Liver (tissue), 8 donors: ENCODE measurements at regions not wholly inside any gene's neighbourhood (a gene's known extent, or its start where the extent isn't known, plus 50 kb on each side); places are given as distances from the start of the nearest gene placed in this dataset.

Experiments
- DNase-seq: peaks from one replicate; pipeline ENCODE4 v3.0.0-alpha.2; 2017; ENCODE audit warnings: low spot score
- H3K27ac ChIP-seq, 2 donors: one replicate each; pipeline ENCODE4 v1.7.0; 2013; ENCODE audit warnings: inconsistent platforms in 2 of 2, low read length in 2 of 2, control low read depth in 1 of 2, low read depth in 1 of 2, mild to moderate bottlenecking in 1 of 2
- H3K27me3 ChIP-seq, 4 donors: one replicate each; pipeline versions ENCODE4 v1.6.1 to v1.7.0; 2013; ENCODE audit warnings: low read length in 3 of 4, inconsistent platforms in 1 of 4, mild to moderate bottlenecking in 1 of 4, moderate library complexity in 1 of 4; ENCODE audit not compliant: control insufficient read depth in 4 of 4, insufficient read depth in 4 of 4
- H3K36me3 ChIP-seq, 4 donors: one replicate each; pipeline versions ENCODE4 v1.6.1 to v1.7.0; 2013; ENCODE audit warnings: low read length in 3 of 4, mild to moderate bottlenecking in 3 of 4, low read depth in 1 of 4, moderate library complexity in 1 of 4; ENCODE audit not compliant: control insufficient read depth in 4 of 4, insufficient read depth in 3 of 4
- H3K4me1 ChIP-seq, 4 donors: one replicate each; pipeline versions ENCODE4 v1.6.1 to v1.7.0; 2013; ENCODE audit warnings: low read length in 3 of 4, mild to moderate bottlenecking in 3 of 4, moderate library complexity in 1 of 4; ENCODE audit not compliant: control insufficient read depth in 4 of 4, insufficient read depth in 4 of 4
- H3K4me3 ChIP-seq, 3 donors: one replicate each; pipeline versions ENCODE4 v1.6.1 to v1.7.0; 2013; ENCODE audit warnings: low read length in 3 of 3, control low read depth in 1 of 3, low read depth in 1 of 3, mild to moderate bottlenecking in 1 of 3
- H3K9ac ChIP-seq, 2 donors: one replicate each; pipeline ENCODE4 v1.7.0; 2013; ENCODE audit warnings: low read length in 2 of 2, mild to moderate bottlenecking in 2 of 2, moderate library complexity in 2 of 2, control low read depth in 1 of 2, low read depth in 1 of 2
- H3K9me3 ChIP-seq, 4 donors: one replicate each; pipeline versions ENCODE4 v1.6.1 to v1.7.0; 2013; ENCODE audit warnings: low read length in 3 of 4; ENCODE audit not compliant: control insufficient read depth in 4 of 4
- ATF3 ChIP-seq: IDR thresholded peaks from 2 replicates; pipeline ENCODE4 v1.6.1; 2016; ENCODE audit warnings: antibody characterized with exemption
- CTCF ChIP-seq: fragments of 150-350 bp; IDR thresholded peaks from 2 replicates; pipeline ENCODE4 v1.5.1; 2017; ENCODE audit warnings: improper control_type of control experiment, low read depth, low read length; ENCODE audit not compliant: missing input control
- EGR1 ChIP-seq, 2 donors: IDR thresholded peaks; 2 replicates each; pipeline ENCODE4 v1.6.1; 2016 to 2018; ENCODE audit warnings: antibody characterized with exemption in 2 of 2, low read depth in 2 of 2
- FOXA1 ChIP-seq: IDR thresholded peaks from 2 replicates; pipeline ENCODE4 v1.6.1; 2016; ENCODE audit warnings: antibody characterized with exemption
- FOXA2 ChIP-seq: IDR thresholded peaks from 2 replicates; pipeline ENCODE4 v1.6.1; 2016; ENCODE audit warnings: antibody characterized with exemption
- GABPA ChIP-seq, 2 donors: IDR thresholded peaks in 1 of 2; conservative IDR thresholded peaks in 1 of 2; 2 replicates each; pipeline ENCODE4 v1.6.1; 2016; ENCODE audit warnings: antibody characterized with exemption in 2 of 2, mild to moderate bottlenecking in 1 of 2, moderate library complexity in 1 of 2
- HNF4A ChIP-seq, 2 donors: conservative IDR thresholded peaks; 2 replicates each; pipeline ENCODE4 v1.6.1; 2016; ENCODE audit warnings: antibody characterized with exemption in 2 of 2, mild to moderate bottlenecking in 2 of 2
- HNF4G ChIP-seq: IDR thresholded peaks from 2 replicates; pipeline ENCODE4 v1.6.1; 2016; ENCODE audit warnings: antibody characterized with exemption
- JUND ChIP-seq, 2 donors: IDR thresholded peaks; 2 replicates each; pipeline ENCODE4 v1.6.1; 2016; ENCODE audit warnings: antibody characterized with exemption in 2 of 2
- MAX ChIP-seq: IDR thresholded peaks from 2 replicates; pipeline ENCODE4 v1.6.1; 2016; ENCODE audit warnings: antibody characterized with exemption
- NR2F2 ChIP-seq: IDR thresholded peaks from 2 replicates; pipeline ENCODE4 v1.6.1; 2016; ENCODE audit warnings: antibody characterized with exemption
- RAD21 ChIP-seq, 2 donors: IDR thresholded peaks; 2 replicates each; pipeline ENCODE4 v1.6.1; 2016; ENCODE audit warnings: antibody characterized with exemption in 2 of 2, mild to moderate bottlenecking in 2 of 2
- REST ChIP-seq: IDR thresholded peaks from 2 replicates; pipeline ENCODE4 v1.6.1; 2016; ENCODE audit warnings: antibody characterized with exemption, mild to moderate bottlenecking
- RXRA ChIP-seq, 2 donors: IDR thresholded peaks; 2 replicates each; pipeline ENCODE4 v1.6.1; 2017 to 2018; ENCODE audit warnings: antibody characterized with exemption in 2 of 2, mild to moderate bottlenecking in 1 of 2
- SP1 ChIP-seq: IDR thresholded peaks from 2 replicates; pipeline ENCODE4 v1.6.1; 2018; ENCODE audit warnings: antibody characterized with exemption, mild to moderate bottlenecking
- TAF1 ChIP-seq: conservative IDR thresholded peaks from 2 replicates; pipeline ENCODE4 v1.6.1; 2016; ENCODE audit warnings: antibody characterized with exemption, mild to moderate bottlenecking
- YY1 ChIP-seq: IDR thresholded peaks from 2 replicates; pipeline ENCODE4 v1.6.1; 2016; ENCODE audit warnings: antibody characterized with exemption, mild to moderate bottlenecking
- ZBTB33 ChIP-seq: IDR thresholded peaks from 2 replicates; pipeline ENCODE4 v1.6.1; 2016; ENCODE audit warnings: antibody characterized with exemption
- WGBS: extraction: QIAGEN DNeasy Blood & Tissue Kit; methylation state at CpG from one replicate; pipeline ENCODE4 v1.1.7; 2013; 5-methylcytosine and 5-hydroxymethylcytosine counted together
- donor health status: healthy.
- donor health status: healthy.
- donor health status: healthy.
- donor health status: healthy.
- donor health status: healthy.

GRCh38 chr12:24533716-24534352 lies 415.1 kb downstream of the BCAT1 start:
- no peaks in the 10 kb centered on the region for H3K27me3 ChIP-seq
- H3K4me1 ChIP-seq = peaks cover 5 to 47% (median 40%) of the 10 kb centered on the region in 4 donors
- 73% methylated on average over 3 of the region's 3 CpGs for WGBS
- peak overlapping the region in 1 of 2 donors; percentile 61 for H3K27ac ChIP-seq
- H3K36me3 ChIP-seq = no peaks in the 10 kb centered on the region
- no peak overlapping the region for H3K9ac ChIP-seq
- H3K4me3 ChIP-seq = no peak overlapping the region
- no peaks in the 10 kb centered on the region for H3K9me3 ChIP-seq
- no peak for DNase-seq
- TF ChIP-seq CTCF = no peak
- no peak for TF ChIP-seq FOXA1
- TF ChIP-seq NR2F2 = no peak
- TF ChIP-seq FOXA2 = no peak
- peak; percentile 22 to 28 for TF ChIP-seq RAD21 (IDR thresholded peaks at IDR 0.05)
- no peak for TF ChIP-seq MAX
- TF ChIP-seq EGR1 (IDR thresholded peaks at IDR 0.05; ENCODE audit: low read depth in 2 of 2) = no peak
- no peak for TF ChIP-seq GABPA (IDR thresholded peaks at IDR 0.05 in 1 of 2, conservative IDR thresholded peaks at IDR 0.05 in 1 of 2)
- TF ChIP-seq YY1 = no peak
- TF ChIP-seq HNF4A (conservative IDR thresholded peaks at IDR 0.05) = peak; percentile 81 to 85
- no peak for TF ChIP-seq JUND (IDR thresholded peaks at IDR 0.05)
- no peak for TF ChIP-seq HNF4G
- peak; percentile 65 for TF ChIP-seq ATF3
- peak; percentile 36 for TF ChIP-seq SP1
- TF ChIP-seq RXRA (IDR thresholded peaks at IDR 0.05) = peak in 1 of 2 donors; percentile 22
- TF ChIP-seq TAF1 = no peak
- peak; percentile 29 for TF ChIP-seq ZBTB33
- peak; percentile 31 for TF ChIP-seq REST
